ENCODE measurements at regions not wholly inside any gene's neighbourhood (a gene's known extent, or its start where the extent isn't known, plus 50 kb on each side); places are given as distances from the start of the nearest gene placed in this dataset.

- no peak overlapping the region for H2BK120ac ChIP-seq (replicated peaks; ENCODE audit: low read depth, low read length)
- no peak overlapping the region for H2BK5ac ChIP-seq (ENCODE audit: low read depth, low read length)
- H3K4me2 ChIP-seq (ENCODE audit: insufficient read depth in 1 of 2, low read depth in 2 of 2, low read length in 2 of 2): no peak overlapping the region
- no peaks in the 10 kb centered on the region for H3K4me1 ChIP-seq (replicated peaks in 1 of 4; ENCODE audit: control insufficient read depth in 3 of 4, insufficient read depth in 4 of 4, low read length in 3 of 4)
- no peaks in the 10 kb centered on the region for H3K9me3 ChIP-seq (ENCODE audit: insufficient read depth in 2 of 2, low read depth in 1 of 2, low read length in 1 of 2)
- no peak overlapping the region for H3K14ac ChIP-seq (ENCODE audit: insufficient read length)
- 97% methylated on average over 2 of the region's 2 CpGs; no CpG with 5 or more reads in 1 of the 2 experiments for WGBS, 2 experiments (ENCODE audit: extremely low coverage in 1 of 2, insufficient coverage in 1 of 2, insufficient read length in 1 of 2, insufficient replicate concordance in 2 of 2, low coverage in 1 of 2, low lambda C conversion rate in 2 of 2, missing lambda C conversion rate in 1 of 2)
- no peak overlapping the region for H2AFZ ChIP-seq (ENCODE audit: low read length)
- H3K9ac ChIP-seq (replicated peaks in 1 of 4; ENCODE audit: extremely low read depth in 1 of 4, low read depth in 3 of 4, low read length in 3 of 4): no peak overlapping the region
- H2BK12ac ChIP-seq (ENCODE audit: low read depth, low read length): no peak overlapping the region
- DNase-seq (ENCODE audit: low read depth in 1 of 2, low spot score in 2 of 2) (no peak), FAIRE-seq (no peak)
- H4K8ac ChIP-seq (ENCODE audit: extremely low read depth, insufficient read depth, low read length): no peak overlapping the region
- no peak overlapping the region for H2BK15ac ChIP-seq (ENCODE audit: low read length)
- no peaks in the 10 kb centered on the region for H3K27me3 ChIP-seq (replicated peaks in 1 of 4; ENCODE audit: control insufficient read depth in 3 of 4, extremely low read depth in 1 of 4, insufficient read depth in 3 of 4, low read length in 3 of 4)
- no peaks in the 10 kb centered on the region for H3K79me2 ChIP-seq (ENCODE audit: control insufficient read depth in 1 of 2, insufficient read depth in 2 of 2, low read length in 2 of 2)
- H3K23me2 ChIP-seq (ENCODE audit: low read depth, low read length): no peaks in the 10 kb centered on the region
- no peak overlapping the region for H4K91ac ChIP-seq (replicated peaks; ENCODE audit: insufficient read length, low read length)
- H3K56ac ChIP-seq (replicated peaks; ENCODE audit: insufficient read length, low read depth, low read length): no peak overlapping the region
- no peaks in the 10 kb centered on the region for H3K79me1 ChIP-seq (ENCODE audit: low read depth, low read length)
- no peak overlapping the region for H2BK20ac ChIP-seq (ENCODE audit: low read length)
- H4K5ac ChIP-seq (ENCODE audit: insufficient read length, low read depth, low read length): no peak overlapping the region
- CTCF ChIA-PET (ENCODE audit: partially characterized antibody): interaction anchor here (0.6 kb wide), 1 partner anchor 1147 kb away, joined by 3 read pairs; no protein-coding TSS in a partner anchor
- no peaks in the 10 kb centered on the region for H4K20me1 ChIP-seq (replicated peaks in 1 of 2; ENCODE audit: control insufficient read depth in 1 of 2, insufficient read depth in 2 of 2, low read length in 2 of 2)
- H3K18ac ChIP-seq (ENCODE audit: extremely low read depth, low read length): no peak overlapping the region
- POLR2A ChIA-PET (ENCODE audit: partially characterized antibody): no interaction called here
- H3K4me3 ChIP-seq (ENCODE audit: extremely low read depth in 1 of 4, insufficient read depth in 2 of 4, low read depth in 3 of 4, low read length in 4 of 4): no peak overlapping the region
- no peak overlapping the region for H3K27ac ChIP-seq (ENCODE audit: low read depth, low read length)
- H3K23ac ChIP-seq (ENCODE audit: insufficient read length): no peak overlapping the region
- no peak overlapping the region for H2AK5ac ChIP-seq (ENCODE audit: low read depth, low read length)
- no peak overlapping the region for H3K4ac ChIP-seq (replicated peaks; ENCODE audit: insufficient read length, low read depth, low read length)
- H3K36me3 ChIP-seq (ENCODE audit: control insufficient read depth in 2 of 4, insufficient read depth in 4 of 4, low read length in 3 of 4): no peaks in the 10 kb centered on the region
- no peak for TF ChIP-seq BCL11A (IDR thresholded peaks at IDR 0.05; ENCODE audit: low read depth in 2 of 2, low read length in 2 of 2)
- no peak for TF ChIP-seq SP4 (IDR thresholded peaks at IDR 0.05; ENCODE audit: low read length)
- TF ChIP-seq CHD2 (IDR thresholded peaks at IDR 0.05; ENCODE audit: low read length): no peak
- TF ChIP-seq MAFK (IDR thresholded peaks at IDR 0.05; ENCODE audit: low read depth, low read length): no peak
- no peak for TF ChIP-seq CHD1 (IDR thresholded peaks at IDR 0.05; ENCODE audit: low read depth, low read length)
- no peak for TF ChIP-seq ATF2 (IDR thresholded peaks at IDR 0.05; ENCODE audit: low read length)
- TF ChIP-seq POU5F1 (IDR thresholded peaks at IDR 0.05; ENCODE audit: low read depth, low read length): no peak
- no peak for TF ChIP-seq E2F6 (IDR thresholded peaks at IDR 0.05)
- TF ChIP-seq JUN (IDR thresholded peaks at IDR 0.05; ENCODE audit: low read depth, low read length): no peak
- no peak for TF ChIP-seq SP2 (IDR thresholded peaks at IDR 0.05; ENCODE audit: low read length)
- no peak for TF ChIP-seq RAD21 (IDR thresholded peaks at IDR 0.05 in 1 of 2, conservative IDR thresholded peaks at IDR 0.05 in 1 of 2; ENCODE audit: low read depth in 2 of 2, low read length in 2 of 2)
- no peak for TF ChIP-seq NANOG (IDR thresholded peaks at IDR 0.05; ENCODE audit: insufficient read depth, low read depth, low read length, poor library complexity, severe bottlenecking)
- TF ChIP-seq SIX5 (IDR thresholded peaks at IDR 0.05; ENCODE audit: low read depth, low read length): no peak
Observed at GRCh38 chr13:76385586-76385985, 500.6 kb downstream of the KCTD12 start.

Data from H1 (cell line).